Lung (tissue), 11 donors: ENCODE measurements at regions not wholly inside any gene's neighbourhood (a gene's known extent, or its start where the extent isn't known, plus 50 kb on each side); places are given as distances from the start of the nearest gene placed in this dataset.

Experiments
- ATAC-seq: fragments of 200-7000 bp; cut with Tn5 transposase; one replicate; pipeline ENCODE4 v1.9.1; 2020; ENCODE audit warnings: moderate number of reproducible peaks; ENCODE audit not compliant: insufficient read depth, low FRiP score
- DNase-seq, 3 donors: peaks; one replicate each; pipeline ENCODE4 v3.0.0-alpha.2; 2013 to 2017
- H3K27ac ChIP-seq, 2 donors: one replicate each; pipeline ENCODE4 v1.5.1; 2013; ENCODE audit warnings: mild to moderate bottlenecking in 2 of 2, moderate library complexity in 2 of 2, control low read depth in 1 of 2, inconsistent platforms in 1 of 2, low read depth in 1 of 2, low read length in 1 of 2
- H3K27me3 ChIP-seq, 3 donors: one replicate each; pipeline ENCODE4 v1.5.1; 2013; ENCODE audit warnings: low read length in 2 of 3; ENCODE audit not compliant: control insufficient read depth in 3 of 3, insufficient read depth in 3 of 3
- H3K36me3 ChIP-seq, 4 donors: one replicate each; pipeline ENCODE4 v1.5.1; 2013; ENCODE audit warnings: low read length in 4 of 4, mild to moderate bottlenecking in 1 of 4, moderate library complexity in 1 of 4; ENCODE audit not compliant: control insufficient read depth in 4 of 4, insufficient read depth in 4 of 4
- H3K4me1 ChIP-seq, 5 donors: one replicate each; pipeline ENCODE4 v1.5.1; 2013; ENCODE audit warnings: low read length in 5 of 5, mild to moderate bottlenecking in 2 of 5, moderate library complexity in 1 of 5; ENCODE audit not compliant: control insufficient read depth in 5 of 5, insufficient read depth in 5 of 5
- H3K4me3 ChIP-seq: one replicate; pipeline ENCODE4 v1.5.1; 2013; ENCODE audit warnings: mild to moderate bottlenecking, control low read depth, moderate library complexity
- H3K9ac ChIP-seq, 2 donors: one replicate each; pipeline ENCODE4 v1.5.1; 2013; ENCODE audit warnings: low read length in 2 of 2, control low read depth in 1 of 2; ENCODE audit not compliant: insufficient read depth in 1 of 2
- H3K9me3 ChIP-seq, 4 donors: one replicate each; pipeline ENCODE4 v1.5.1; 2013; ENCODE audit warnings: low read length in 3 of 4, mild to moderate bottlenecking in 1 of 4, moderate library complexity in 1 of 4; ENCODE audit not compliant: control insufficient read depth in 4 of 4, insufficient read depth in 3 of 4
- CTCF ChIP-seq: IDR thresholded peaks from 2 replicates; pipeline ENCODE4 v1.5.1; 2012; ENCODE audit warnings: mild to moderate bottlenecking; ENCODE audit errors: control extremely low read depth, extremely low read depth
- WGBS, 2 donors: extraction: QIAGEN DNeasy Blood & Tissue Kit; methylation state at CpG; one replicate each; pipeline ENCODE4 v1.1.7; 2013; 5-methylcytosine and 5-hydroxymethylcytosine counted together
- donor health status: control.
- donor health status: control.
- donor health status: Bipolar disorder and iron deficiency.
- donor health status: healthy.
- donor health status: DM: yes; HTN: yes; CAD: no.

- H3K4me1 ChIP-seq = peaks cover 0 to 9% (median 0%) of the 10 kb centered on the region in 5 donors
- no peak overlapping the region for H3K27ac ChIP-seq
- no peaks in the 10 kb centered on the region for H3K36me3 ChIP-seq
- no peak overlapping the region for H3K4me3 ChIP-seq
- no peak for TF ChIP-seq CTCF
- peak in 1 of 3 donors; percentile 6 for DNase-seq
- WGBS, 2 donors = 41 to 42% methylated on average over 6 of the region's 6 CpGs
- H3K9me3 ChIP-seq = no peaks in the 10 kb centered on the region
- no peak for ATAC-seq
- no peak overlapping the region for H3K9ac ChIP-seq
- peaks cover 0 to 2% (median 0%) of the 10 kb centered on the region in 3 donors for H3K27me3 ChIP-seq
These were observed 216.0 kb downstream of the PMP22 start for GRCh38 chr17:15048933-15049794.

GRCh38 chr17:15048381-15048780, 216.7 kb downstream of the PMP22 start:
- TF ChIP-seq CTCF = no peak
- H3K4me1 ChIP-seq = peaks cover 0 to 9% (median 0%) of the 10 kb centered on the region in 5 donors
- no peaks in the 10 kb centered on the region for H3K36me3 ChIP-seq
- no peak overlapping the region for H3K27ac ChIP-seq
- 47 to 49% methylated on average over 2 of the region's 2 CpGs for WGBS, 2 donors
- no peaks in the 10 kb centered on the region for H3K9me3 ChIP-seq
- H3K4me3 ChIP-seq = no peak overlapping the region
- DNase-seq (no peak), ATAC-seq (no peak)
- H3K27me3 ChIP-seq = peaks cover 0 to 2% (median 0%) of the 10 kb centered on the region in 3 donors
- H3K9ac ChIP-seq = no peak overlapping the region

DNA sequence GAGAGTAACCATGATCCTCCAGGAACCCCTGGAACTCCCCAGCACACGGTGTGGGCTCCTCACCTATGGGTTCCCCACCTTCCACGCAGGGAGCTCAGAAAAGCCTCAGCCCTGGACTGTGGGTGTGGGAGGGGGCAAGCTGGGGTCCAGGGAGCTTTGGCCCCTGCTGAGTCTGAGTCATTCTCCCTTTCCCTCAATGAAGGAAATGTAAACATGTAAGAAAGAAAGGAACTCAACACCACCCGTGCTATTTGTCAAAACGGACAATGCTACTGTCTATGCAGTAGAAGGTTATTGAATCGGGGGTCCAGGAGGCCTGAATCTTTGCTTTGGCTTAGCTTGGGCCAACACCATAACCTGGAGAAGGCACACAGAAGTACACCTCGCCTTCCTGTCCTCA, 222.8 kb downstream of the PMP22 start:
- Histone ChIP-seq H3K4me3 (no peak overlapping the region), H3K9me3 (no peaks in the 10 kb centered on the region), H3K27ac (no peak overlapping the region), H3K4me1 (peaks cover 0 to 8% (median 0%) of the 10 kb centered on the region in 5 donors), H3K27me3 (no peaks in the 10 kb centered on the region), H3K36me3 (no peaks in the 10 kb centered on the region), H3K9ac (no peak overlapping the region)
- ATAC-seq (no peak), DNase-seq (no peak)
- 75 to 76% methylated on average over 6 of the region's 6 CpGs for WGBS, 2 donors
- no peak for TF ChIP-seq CTCF
